GM23338 (cell line): ENCODE measurements at regions not wholly inside any gene's neighbourhood (a gene's known extent, or its start where the extent isn't known, plus 50 kb on each side); places are given as distances from the start of the nearest gene placed in this dataset.

ENCODE experiments used
- ATAC-seq: fragments of 200-7000 bp; cut with Tn5 transposase; 3 replicates; pipeline ENCODE4 v1.9.1; 2020
- DNase-seq: peaks from one replicate; pipeline ENCODE4 v3.0.0-alpha.2; 2015; ENCODE audit warnings: low spot score
- H2AFZ ChIP-seq: fragments of 200-600 bp; sonication (generic); 2 replicates; pipeline ENCODE4 v1.8.0; 2016; ENCODE audit warnings: antibody characterized with exemption, mild to moderate bottlenecking, moderate library complexity
- H3F3A ChIP-seq: fragments of 200-600 bp; sonication (generic); replicated peaks from 2 replicates; pipeline ENCODE4 v1.8.0; 2017; ENCODE audit warnings: antibody characterized with exemption, mixed run types, low read depth
- H3K27ac ChIP-seq: fragments of 200-600 bp; sonication (generic); 2 replicates; pipeline ENCODE4 v1.6.1; 2016; ENCODE audit warnings: low read depth
- H3K27me3 ChIP-seq: fragments of 200-600 bp; sonication (generic); 2 replicates; pipeline ENCODE4 v1.8.0; 2016; ENCODE audit warnings: mild to moderate bottlenecking, mixed run types, moderate library complexity; ENCODE audit not compliant: insufficient read depth
- H3K36me3 ChIP-seq: fragments of 200-600 bp; sonication (generic); 2 replicates; pipeline ENCODE4 v1.8.0; 2016; ENCODE audit warnings: mild to moderate bottlenecking; ENCODE audit not compliant: insufficient read depth
- H3K4me1 ChIP-seq: fragments of 200-600 bp; sonication (generic); 2 replicates; pipeline ENCODE4 v1.8.0; 2016; ENCODE audit warnings: mild to moderate bottlenecking, moderate library complexity; ENCODE audit not compliant: insufficient read depth
- H3K4me2 ChIP-seq: fragments of 200-600 bp; sonication (generic); 2 replicates; pipeline ENCODE4 v1.7.1; 2017; ENCODE audit warnings: mixed run types
- H3K4me3 ChIP-seq: fragments of 200-600 bp; sonication (generic); 2 replicates; pipeline ENCODE4 v1.6.1; 2016; ENCODE audit warnings: mixed run types
- H3K79me2 ChIP-seq: fragments of 200-600 bp; sonication (generic); replicated peaks from 2 replicates; pipeline ENCODE4 v1.8.0; 2017; ENCODE audit warnings: mild to moderate bottlenecking; ENCODE audit not compliant: insufficient read depth
- H3K9me2 ChIP-seq: fragments of 200-600 bp; sonication (generic); 2 replicates; pipeline ENCODE4 v1.8.0; 2017; ENCODE audit not compliant: insufficient read depth
- H4K20me1 ChIP-seq: fragments of 200-600 bp; sonication (generic); replicated peaks from 2 replicates; pipeline ENCODE4 v1.8.0; 2017; ENCODE audit warnings: mild to moderate bottlenecking; ENCODE audit not compliant: insufficient read depth
- H3K27ac Mint-ChIP-seq: 2 replicates; pipeline ENCODE4 v1.8.0; 2020; ENCODE audit warnings: inconsistent platforms, mild to moderate bottlenecking, moderate library complexity, mixed read lengths
- H3K27me3 Mint-ChIP-seq: 3 replicates; pipeline ENCODE4 v1.8.0; 2022; ENCODE audit warnings: low read depth, mild to moderate bottlenecking, moderate library complexity, mixed read lengths, inconsistent platforms; ENCODE audit not compliant: insufficient read depth, poor library complexity
- H3K36me3 Mint-ChIP-seq: 3 replicates; pipeline ENCODE4 v1.8.0; 2021; ENCODE audit warnings: low read depth, mild to moderate bottlenecking, inconsistent platforms, moderate library complexity, mixed read lengths
- H3K4me1 Mint-ChIP-seq: 3 replicates; pipeline ENCODE4 v1.8.0; 2020; ENCODE audit warnings: mild to moderate bottlenecking, inconsistent platforms, mixed read lengths
- H3K4me3 Mint-ChIP-seq: 3 replicates; pipeline ENCODE4 v1.8.0; 2021; ENCODE audit warnings: moderate library complexity, mild to moderate bottlenecking, inconsistent platforms, mixed read lengths
- H3K9me3 Mint-ChIP-seq: 3 replicates; pipeline ENCODE4 v1.8.0; 2020; ENCODE audit warnings: moderate library complexity, mild to moderate bottlenecking, inconsistent platforms, mixed read lengths
- CREB1 ChIP-seq: fragments of 250-450 bp; sonication (Bioruptor Pico); IDR thresholded peaks from 2 replicates; pipeline ENCODE4 v1.5.0; 2020; ENCODE audit warnings: low read depth, mild to moderate bottlenecking, moderate library complexity
- EZH2 ChIP-seq: fragments of 200-600 bp; sonication (generic); IDR thresholded peaks from one replicate; pipeline ENCODE4 v1.8.0; 2017; ENCODE audit warnings: antibody characterized with exemption, mild to moderate bottlenecking, low read depth; ENCODE audit not compliant: unreplicated experiment
- JUNB ChIP-seq: IDR thresholded peaks from one replicate; pipeline ENCODE4 v1.6.1; 2016; ENCODE audit warnings: antibody characterized with exemption; ENCODE audit not compliant: unreplicated experiment
- NANOG ChIP-seq: IDR thresholded peaks from 2 replicates; pipeline ENCODE4 v1.6.1; 2016; ENCODE audit warnings: antibody characterized with exemption, borderline replicate concordance
- ZNF114 ChIP-seq: fragments of 250-450 bp; sonication (Bioruptor Pico); IDR thresholded peaks from 2 replicates; pipeline ENCODE4 v1.5.0; 2020; ENCODE audit warnings: mild to moderate bottlenecking, moderate library complexity
- ZNF331 ChIP-seq: fragments of 250-450 bp; sonication (Bioruptor Pico); IDR thresholded peaks from 2 replicates; pipeline ENCODE4 v1.5.0; 2020; ENCODE audit warnings: low read depth, mild to moderate bottlenecking, moderate library complexity
- ZNF462 ChIP-seq: fragments of 250-450 bp; sonication (Bioruptor Pico); IDR thresholded peaks from 2 replicates; pipeline ENCODE4 v1.5.0; 2020; ENCODE audit warnings: mild to moderate bottlenecking, moderate library complexity
- TF ChIP-seq, protein P1 (sequence below): IDR thresholded peaks from one replicate; pipeline ENCODE4 v1.6.1; 2018; ENCODE audit warnings: antibody characterized with exemption; ENCODE audit not compliant: unreplicated experiment

DNA sequence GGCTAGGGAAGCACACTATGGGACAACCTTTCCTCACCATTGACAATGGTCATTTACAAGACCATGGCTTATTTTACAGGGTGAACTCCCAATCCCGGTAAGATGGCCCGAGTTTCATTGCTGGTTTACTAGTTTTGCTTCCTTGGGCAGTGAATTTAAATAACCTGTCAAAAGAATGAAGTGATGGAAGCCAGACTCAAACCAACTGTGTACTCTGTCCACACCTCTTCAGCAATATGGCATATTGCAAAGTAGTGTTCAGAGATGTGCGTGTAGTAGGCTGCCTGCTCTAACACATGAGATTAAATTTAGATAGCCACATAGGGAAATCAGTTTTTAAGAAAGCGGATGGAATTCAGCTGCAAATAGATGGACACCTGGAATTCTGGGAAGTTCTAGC is 58.4 kb upstream of the USPL1 start:
- Histone ChIP-seq H3K4me3 (no peak overlapping the region), H3K27ac (no peak overlapping the region), H3K4me1 (no peaks in the 10 kb centered on the region), H3K27me3 (no peaks in the 10 kb centered on the region), H3K36me3 (no peaks in the 10 kb centered on the region), H2AFZ (no peak overlapping the region), H3K4me2 (no peak overlapping the region), H3F3A (no peaks in the 10 kb centered on the region), H3K9me2 (no peaks in the 10 kb centered on the region), H3K79me2 (no peaks in the 10 kb centered on the region), H4K20me1 (no peaks in the 10 kb centered on the region)
- 0 out of 3 replicates have a peak, but pooled peaks cover 3% of the 10 kb centered on the region for H3K4me1 Mint-ChIP-seq
- ATAC-seq = no peak
- H3K27me3 Mint-ChIP-seq = no peaks in the 10 kb centered on the region
- H3K9me3 Mint-ChIP-seq = no peaks in the 10 kb centered on the region
- H3K4me3 Mint-ChIP-seq = no peak overlapping the region
- H3K36me3 Mint-ChIP-seq = no peaks in the 10 kb centered on the region
- H3K27ac Mint-ChIP-seq = no peak overlapping the region
- TF ChIP-seq ZNF331 (no peak), NANOG (no peak), ZNF114 (CRISPR knock-in tag) (no peak), JUNB (no peak), ZNF462 (CRISPR knock-in tag) (no peak), EZH2 (no peak), CREB1 (CRISPR knock-in tag) (no peak)
- TF ChIP-seq, protein P1, sequence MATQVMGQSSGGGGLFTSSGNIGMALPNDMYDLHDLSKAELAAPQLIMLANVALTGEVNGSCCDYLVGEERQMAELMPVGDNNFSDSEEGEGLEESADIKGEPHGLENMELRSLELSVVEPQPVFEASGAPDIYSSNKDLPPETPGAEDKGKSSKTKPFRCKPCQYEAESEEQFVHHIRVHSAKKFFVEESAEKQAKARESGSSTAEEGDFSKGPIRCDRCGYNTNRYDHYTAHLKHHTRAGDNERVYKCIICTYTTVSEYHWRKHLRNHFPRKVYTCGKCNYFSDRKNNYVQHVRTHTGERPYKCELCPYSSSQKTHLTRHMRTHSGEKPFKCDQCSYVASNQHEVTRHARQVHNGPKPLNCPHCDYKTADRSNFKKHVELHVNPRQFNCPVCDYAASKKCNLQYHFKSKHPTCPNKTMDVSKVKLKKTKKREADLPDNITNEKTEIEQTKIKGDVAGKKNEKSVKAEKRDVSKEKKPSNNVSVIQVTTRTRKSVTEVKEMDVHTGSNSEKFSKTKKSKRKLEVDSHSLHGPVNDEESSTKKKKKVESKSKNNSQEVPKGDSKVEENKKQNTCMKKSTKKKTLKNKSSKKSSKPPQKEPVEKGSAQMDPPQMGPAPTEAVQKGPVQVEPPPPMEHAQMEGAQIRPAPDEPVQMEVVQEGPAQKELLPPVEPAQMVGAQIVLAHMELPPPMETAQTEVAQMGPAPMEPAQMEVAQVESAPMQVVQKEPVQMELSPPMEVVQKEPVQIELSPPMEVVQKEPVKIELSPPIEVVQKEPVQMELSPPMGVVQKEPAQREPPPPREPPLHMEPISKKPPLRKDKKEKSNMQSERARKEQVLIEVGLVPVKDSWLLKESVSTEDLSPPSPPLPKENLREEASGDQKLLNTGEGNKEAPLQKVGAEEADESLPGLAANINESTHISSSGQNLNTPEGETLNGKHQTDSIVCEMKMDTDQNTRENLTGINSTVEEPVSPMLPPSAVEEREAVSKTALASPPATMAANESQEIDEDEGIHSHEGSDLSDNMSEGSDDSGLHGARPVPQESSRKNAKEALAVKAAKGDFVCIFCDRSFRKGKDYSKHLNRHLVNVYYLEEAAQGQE = no peak
- DNase-seq = no peak
